ENCODE measurements at regions not wholly inside any gene's neighbourhood (a gene's known extent, or its start where the extent isn't known, plus 50 kb on each side); places are given as distances from the start of the nearest gene placed in this dataset.

- intact Hi-C loops (cut with DNase I; ENCODE audit: low total_unique reads): no loop called here
Measured at GRCh38 chr2:109701362-109701761, 87.2 kb downstream of the SOWAHC start.

GRCh38 chr2:109702250-109702985 is 88.3 kb downstream of the SOWAHC start:
- Histone ChIP-seq H3K4me3 (no peak overlapping the region), H3K27ac (peak overlapping the region; percentile 11 to 92 (median 54)), H3K4me1 (peaks cover 18 to 60% (median 33%) of the 10 kb centered on the region in 4 donors), H3K36me3 (no peaks in the 10 kb centered on the region), H3K9me3 (no peaks in the 10 kb centered on the region), H3K27me3 (no peaks in the 10 kb centered on the region)
- no peak for TF ChIP-seq CTCF (IDR thresholded peaks at IDR 0.05)
- TF ChIP-seq POLR2A (IDR thresholded peaks at IDR 0.05): peak; percentile 9
- peak; percentile 39 for DNase-seq
- intact Hi-C loops (cut with DNase I; ENCODE audit: low total_unique reads) (no loop called here), in situ Hi-C loops (cut with MboI; ENCODE audit: low pct_ligation_motif_present in 1 of 4, low pct_unique_long_range_greater_than_20kb in 1 of 4, low sequenced_read_pairs in 3 of 4) (no loop called here)
- 50 to 54% methylated on average over 2 to 9 of the region's 9 CpGs for WGBS, 2 donors (ENCODE audit: low coverage in 1 of 2)

More at GRCh38 chr2:109701362-109701761, 87.2 kb downstream of the SOWAHC start:
- WGBS, 2 donors (ENCODE audit: low coverage in 1 of 2): 88 to 92% methylated on average over 2 to 7 of the region's 7 CpGs
- in situ Hi-C loops (cut with MboI; ENCODE audit: low pct_ligation_motif_present in 1 of 4, low pct_unique_long_range_greater_than_20kb in 1 of 4, low sequenced_read_pairs in 3 of 4): no loop called here
- TF ChIP-seq CTCF (IDR thresholded peaks at IDR 0.05) (no peak), POLR2AphosphoS5 (IDR thresholded peaks at IDR 0.05) (no peak), EP300 (IDR thresholded peaks at IDR 0.05; ENCODE audit: low read depth) (no peak), POLR2A (IDR thresholded peaks at IDR 0.05) (no peak)
- no peak for DNase-seq
- no peak overlapping the region for H3K4me3 ChIP-seq
- peaks cover 18 to 60% (median 33%) of the 10 kb centered on the region in 4 donors for H3K4me1 ChIP-seq
- no peaks in the 10 kb centered on the region for H3K36me3 ChIP-seq
- H3K27me3 ChIP-seq: no peaks in the 10 kb centered on the region
- H3K9me3 ChIP-seq: no peaks in the 10 kb centered on the region
- H3K27ac ChIP-seq: peak overlapping the region in 3 of 4 donors; percentile 46 to 92 (median 63)

- H3K27ac ChIP-seq: peak overlapping the region in 2 of 4 donors; percentile 17 to 34
- TF ChIP-seq POLR2A (IDR thresholded peaks at IDR 0.05): no peak
- no peak for TF ChIP-seq CTCF (IDR thresholded peaks at IDR 0.05)
- no peak for TF ChIP-seq POLR2AphosphoS5 (IDR thresholded peaks at IDR 0.05)
- intact Hi-C loops (cut with DNase I; ENCODE audit: low total_unique reads): no loop called here
- H3K4me1 ChIP-seq: peaks cover 18 to 53% (median 33%) of the 10 kb centered on the region in 4 donors
- 64 to 76% methylated on average over 7 of the region's 7 CpGs for WGBS, 2 donors (ENCODE audit: low coverage in 1 of 2)
- H3K36me3 ChIP-seq: no peaks in the 10 kb centered on the region
- no peaks in the 10 kb centered on the region for H3K27me3 ChIP-seq
- DNase-seq: no peak
- in situ Hi-C loops (cut with MboI; ENCODE audit: low pct_ligation_motif_present in 1 of 4, low pct_unique_long_range_greater_than_20kb in 1 of 4, low sequenced_read_pairs in 3 of 4): no loop called here
- no peaks in the 10 kb centered on the region for H3K9me3 ChIP-seq
- no peak overlapping the region for H3K4me3 ChIP-seq
Measured at GRCh38 chr2:109703077-109703476, 88.9 kb downstream of the SOWAHC start.

GRCh38 chr2:109703798-109704197 is 89.6 kb downstream of the SOWAHC start:
- peaks cover 18 to 46% (median 30%) of the 10 kb centered on the region in 4 donors for H3K4me1 ChIP-seq
- H3K27ac ChIP-seq: peak overlapping the region in 1 of 4 donors; percentile 34
- H3K36me3 ChIP-seq: no peaks in the 10 kb centered on the region
- H3K9me3 ChIP-seq: no peaks in the 10 kb centered on the region
- DNase-seq: no peak
- TF ChIP-seq POLR2AphosphoS5 (IDR thresholded peaks at IDR 0.05) (no peak), POLR2A (IDR thresholded peaks at IDR 0.05) (no peak), CTCF (IDR thresholded peaks at IDR 0.05) (no peak), EP300 (IDR thresholded peaks at IDR 0.05; ENCODE audit: low read depth) (no peak)
- no peaks in the 10 kb centered on the region for H3K27me3 ChIP-seq
- WGBS, 2 donors (ENCODE audit: low coverage in 1 of 2): 76% methylated on average over 3 of the region's 3 CpGs; no CpG with 5 or more reads in 1 of the 2 donors
- intact Hi-C loops (cut with DNase I; ENCODE audit: low total_unique reads) (no loop called here), in situ Hi-C loops (cut with MboI; ENCODE audit: low pct_ligation_motif_present in 1 of 4, low pct_unique_long_range_greater_than_20kb in 1 of 4, low sequenced_read_pairs in 3 of 4) (no loop called here)
- H3K4me3 ChIP-seq: no peak overlapping the region

Measured in transverse colon (tissue), 4 donors.